Progenitor cell of endocrine pancreas (in vitro differentiated cells): ENCODE measurements at regions not wholly inside any gene's neighbourhood (a gene's known extent, or its start where the extent isn't known, plus 50 kb on each side); places are given as distances from the start of the nearest gene placed in this dataset.
"Not testable (repeated sequence)": the region's sequence is repeated elsewhere in the genome, so short reads cannot be mapped to it uniquely, and the experiment has no call there.

Source experiments
- DNase-seq: peaks from one replicate; pipeline ENCODE4 v3.0.0; 2021; ENCODE audit warnings: low spot score; ENCODE audit not compliant: unreplicated experiment
- H3K27ac Mint-ChIP-seq: 2 replicates; pipeline ENCODE4 v1.8.0; 2021; ENCODE audit warnings: mild to moderate bottlenecking, moderate library complexity, mixed read lengths
- H3K27me3 Mint-ChIP-seq: 2 replicates; pipeline ENCODE4 v1.8.0; 2021; ENCODE audit warnings: mixed read lengths
- H3K36me3 Mint-ChIP-seq: 2 replicates; pipeline ENCODE4 v1.8.0; 2022; ENCODE audit warnings: mixed read lengths; ENCODE audit not compliant: insufficient read depth
- H3K4me1 Mint-ChIP-seq: 2 replicates; pipeline ENCODE4 v1.8.0; 2021; ENCODE audit warnings: low read depth, mixed read lengths
- H3K4me3 Mint-ChIP-seq: 2 replicates; pipeline ENCODE4 v1.8.0; 2021; ENCODE audit warnings: low read depth, mild to moderate bottlenecking, moderate library complexity, mixed read lengths
- H3K9me3 Mint-ChIP-seq: 2 replicates; pipeline ENCODE4 v1.8.0; 2021; ENCODE audit warnings: low read depth, mixed read lengths
- CTCF ChIP-seq: fragments of 200-600 bp; sonication (generic); IDR thresholded peaks from one replicate; pipeline ENCODE4 v1.5.0; 2021; ENCODE audit warnings: antibody characterized with exemption, mild to moderate bottlenecking; ENCODE audit not compliant: unreplicated experiment

GRCh38 chr4:166198516-166199310 lies 325.7 kb downstream of the TLL1 start:
- Mint-ChIP-seq H3K4me1 (peaks cover 1% of the 10 kb centered on the region), H3K27me3 (no peaks in the 10 kb centered on the region), H3K9me3 (no peaks in the 10 kb centered on the region), H3K4me3 (peak overlapping the region; percentile 63), H3K27ac (peak overlapping the region; percentile 71), H3K36me3 (no peaks in the 10 kb centered on the region)
- no peak for TF ChIP-seq CTCF
- DNase-seq = no peak

GRCh38 chr4:166202991-166203390 lies 330.0 kb downstream of the TLL1 start:
- Mint-ChIP-seq H3K27ac (no peak overlapping the region), H3K27me3 (no peaks in the 10 kb centered on the region), H3K9me3 (no peaks in the 10 kb centered on the region), H3K36me3 (no peaks in the 10 kb centered on the region), H3K4me3 (no peak overlapping the region), H3K4me1 (no peaks in the 10 kb centered on the region)
- DNase-seq = no peak
- TF ChIP-seq CTCF = no peak

- H3K36me3 Mint-ChIP-seq, H3K27me3 Mint-ChIP-seq, H3K27ac Mint-ChIP-seq, H3K4me1 Mint-ChIP-seq, DNase-seq, H3K4me3 Mint-ChIP-seq: not testable (repeated sequence)
- H3K9me3 Mint-ChIP-seq = peaks cover 27% of the 10 kb centered on the region
These were observed 339.3 kb downstream of the TLL1 start for GRCh38 chr4:166212326-166212725.

- Mint-ChIP-seq H3K27me3 (no peaks in the 10 kb centered on the region), H3K9me3 (no peaks in the 10 kb centered on the region), H3K4me1 (peaks cover 2% of the 10 kb centered on the region), H3K4me3 (no peak overlapping the region), H3K27ac (no peak overlapping the region), H3K36me3 (no peaks in the 10 kb centered on the region)
- no peak for TF ChIP-seq CTCF
- DNase-seq = no peak
These were observed 349.2 kb downstream of the TLL1 start for GRCh38 chr4:166222271-166222670.

GRCh38 chr4:166228112-166228511 lies 355.1 kb downstream of the TLL1 start:
- Mint-ChIP-seq H3K36me3 (no peaks in the 10 kb centered on the region), H3K27me3 (no peaks in the 10 kb centered on the region)
- no peak for TF ChIP-seq CTCF

GRCh38 chr4:166229799-166230198 lies 356.8 kb downstream of the TLL1 start:
- Mint-ChIP-seq H3K27me3 (no peaks in the 10 kb centered on the region), H3K4me3 (no peak overlapping the region), H3K9me3 (no peaks in the 10 kb centered on the region), H3K27ac (no peak overlapping the region), H3K4me1 (peaks cover 3% of the 10 kb centered on the region), H3K36me3 (no peaks in the 10 kb centered on the region)
- no peak for DNase-seq
- TF ChIP-seq CTCF = no peak

More at GRCh38 chr4:166228112-166228511, 355.1 kb downstream of the TLL1 start:
- no peak overlapping the region for H3K4me3 Mint-ChIP-seq
- DNase-seq = no peak
- H3K4me1 Mint-ChIP-seq = no peaks in the 10 kb centered on the region
- no peak overlapping the region for H3K27ac Mint-ChIP-seq
- no peaks in the 10 kb centered on the region for H3K9me3 Mint-ChIP-seq
